Upper lobe of left lung (tissue), 6 donors: ENCODE measurements at regions not wholly inside any gene's neighbourhood (a gene's known extent, or its start where the extent isn't known, plus 50 kb on each side); places are given as distances from the start of the nearest gene placed in this dataset.

ENCODE experiments used
- ATAC-seq, 2 donors: fragments of 200-7000 bp; cut with Tn5 transposase; one replicate each; pipeline ENCODE4 v1.9.1; 2022; ENCODE audit warnings: mild to moderate bottlenecking in 2 of 2, moderate library complexity in 2 of 2; ENCODE audit not compliant: low FRiP score in 2 of 2
- DNase-seq, 2 donors: peaks; one replicate each; pipeline ENCODE4 v3.0.0-alpha.2; 2019 to 2020
- H3K27ac ChIP-seq, 4 donors: fragments of 200-600 bp; sonication (generic); one replicate each; pipeline ENCODE4 v1.5.1; 2016 to 2019
- H3K27me3 ChIP-seq, 4 donors: fragments of 200-600 bp; sonication (generic); one replicate each; pipeline ENCODE4 v1.5.1; 2017 to 2019
- H3K36me3 ChIP-seq, 4 donors: fragments of 200-600 bp; sonication (generic); one replicate each; pipeline ENCODE4 v1.5.1; 2016 to 2019
- H3K4me1 ChIP-seq, 4 donors: fragments of 200-600 bp; sonication (generic); one replicate each; pipeline ENCODE4 v1.5.1; 2018 to 2019
- H3K4me3 ChIP-seq, 4 donors: fragments of 200-600 bp; sonication (generic); one replicate each; pipeline ENCODE4 v1.5.1; 2017 to 2019; ENCODE audit warnings: mild to moderate bottlenecking in 2 of 4, moderate library complexity in 1 of 4
- H3K9me3 ChIP-seq, 4 donors: fragments of 200-600 bp; sonication (generic); one replicate each; pipeline ENCODE4 v1.5.1; 2018 to 2019
- CTCF ChIP-seq, 6 experiments: fragments of 450-650 bp in 4 of 6; fragments of 200-600 bp in 2 of 6; sonication (generic) in 2 of 6; IDR thresholded peaks; one replicate each; pipeline ENCODE4 v1.5.1; 2016 to 2019; ENCODE audit warnings: antibody characterized with exemption in 6 of 6
- EP300 ChIP-seq, 4 donors: sonication (generic); formaldehyde crosslinking; IDR thresholded peaks; one replicate each; pipeline ENCODE4 v1.5.1; 2017; ENCODE audit warnings: antibody characterized with exemption in 4 of 4, control low read depth in 2 of 4
- POLR2A ChIP-seq, 4 donors: fragments of 450-650 bp; IDR thresholded peaks; one replicate each; pipeline ENCODE4 v1.5.1; 2016 to 2017; ENCODE audit warnings: antibody characterized with exemption in 4 of 4, mild to moderate bottlenecking in 2 of 4
- POLR2AphosphoS5 ChIP-seq, 2 donors: sonication (generic); formaldehyde crosslinking; IDR thresholded peaks; one replicate each; pipeline ENCODE4 v1.5.1; 2017; ENCODE audit warnings: antibody characterized with exemption in 2 of 2
- WGBS, 2 donors: methylation state at CpG; one replicate each; pipeline ENCODE4 v1.1.5; 2017 to 2018; 5-methylcytosine and 5-hydroxymethylcytosine counted together
- donor health status: DM: no; HTN: no; CAD: no; lungs with moderate emphysema.
- donor health status: DM: no; HTN: yes; CAD: no; lungs with severe emphysema.

- Histone ChIP-seq H3K36me3 (no peaks in the 10 kb centered on the region), H3K4me1 (peaks cover 0 to 4% (median 1%) of the 10 kb centered on the region in 4 donors), H3K4me3 (no peak overlapping the region), H3K27ac (peak overlapping the region in 1 of 4 donors; percentile 28), H3K9me3 (no peaks in the 10 kb centered on the region), H3K27me3 (no peaks in the 10 kb centered on the region)
- TF ChIP-seq POLR2AphosphoS5 (IDR thresholded peaks at IDR 0.05) (peak in 1 of 2 donors; percentile 60), EP300 (IDR thresholded peaks at IDR 0.05) (no peak), POLR2A (IDR thresholded peaks at IDR 0.05) (no peak), CTCF (IDR thresholded peaks at IDR 0.05) (no peak)
- peak in 1 of 2 donors; percentile 30 for DNase-seq
- WGBS, 2 donors, result 75% methylated on average over 7 to 9 of the region's 9 CpGs
- no peak for ATAC-seq
These were observed 414.3 kb downstream of the MEIS1 start for GRCh38 chr2:66849153-66849755.

GRCh38 chr2:66850376-66850775, 415.5 kb downstream of the MEIS1 start:
- no peaks in the 10 kb centered on the region for H3K9me3 ChIP-seq
- no peak for ATAC-seq
- H3K4me1 ChIP-seq, result peaks cover 0 to 4% (median 1%) of the 10 kb centered on the region in 4 donors
- peak in 1 of 2 donors; percentile 22 for DNase-seq
- H3K4me3 ChIP-seq, result no peak overlapping the region
- no peak overlapping the region for H3K27ac ChIP-seq
- 84 to 88% methylated on average over 6 to 10 of the region's 10 CpGs for WGBS, 2 donors
- H3K36me3 ChIP-seq, result no peaks in the 10 kb centered on the region
- TF ChIP-seq POLR2A (IDR thresholded peaks at IDR 0.05) (no peak), POLR2AphosphoS5 (IDR thresholded peaks at IDR 0.05) (no peak), CTCF (IDR thresholded peaks at IDR 0.05) (no peak), EP300 (IDR thresholded peaks at IDR 0.05) (no peak)
- no peaks in the 10 kb centered on the region for H3K27me3 ChIP-seq

GRCh38 chr2:66851449-66851872, 416.5 kb downstream of the MEIS1 start:
- WGBS, 2 donors, result 33 to 38% methylated on average over 1 of the region's 1 CpG
- no peaks in the 10 kb centered on the region for H3K9me3 ChIP-seq
- H3K4me1 ChIP-seq, result peaks cover 0 to 4% (median 1%) of the 10 kb centered on the region in 4 donors
- no peak overlapping the region for H3K27ac ChIP-seq
- DNase-seq (no peak), ATAC-seq (peak; percentile 49 to 61)
- no peak overlapping the region for H3K4me3 ChIP-seq
- no peaks in the 10 kb centered on the region for H3K36me3 ChIP-seq
- H3K27me3 ChIP-seq, result no peaks in the 10 kb centered on the region
- TF ChIP-seq POLR2AphosphoS5 (IDR thresholded peaks at IDR 0.05) (no peak), CTCF (IDR thresholded peaks at IDR 0.05) (no peak), EP300 (IDR thresholded peaks at IDR 0.05) (no peak), POLR2A (IDR thresholded peaks at IDR 0.05) (no peak)

GRCh38 chr2:66852953-66853352, 418.0 kb downstream of the MEIS1 start:
- Histone ChIP-seq H3K4me3 (no peak overlapping the region), H3K4me1 (peaks cover 0 to 4% (median 1%) of the 10 kb centered on the region in 4 donors), H3K9me3 (no peaks in the 10 kb centered on the region), H3K27me3 (no peaks in the 10 kb centered on the region), H3K36me3 (no peaks in the 10 kb centered on the region), H3K27ac (no peak overlapping the region)
- no peak for ATAC-seq
- TF ChIP-seq CTCF (IDR thresholded peaks at IDR 0.05) (no peak), EP300 (IDR thresholded peaks at IDR 0.05) (no peak)
- 70 to 78% methylated on average over 6 of the region's 6 CpGs for WGBS, 2 donors
- DNase-seq, result no peak

GRCh38 chr2:66853585-66853984, 418.7 kb downstream of the MEIS1 start:
- Histone ChIP-seq H3K27ac (no peak overlapping the region), H3K9me3 (no peaks in the 10 kb centered on the region), H3K4me1 (peaks cover 0 to 4% (median 1%) of the 10 kb centered on the region in 4 donors), H3K27me3 (no peaks in the 10 kb centered on the region), H3K36me3 (no peaks in the 10 kb centered on the region), H3K4me3 (no peak overlapping the region)
- 69 to 71% methylated on average over 6 of the region's 6 CpGs for WGBS, 2 donors
- ATAC-seq (peak in 1 of 2 donors; percentile 49), DNase-seq (no peak)
- TF ChIP-seq POLR2A (IDR thresholded peaks at IDR 0.05) (no peak), CTCF (IDR thresholded peaks at IDR 0.05) (no peak)
